ENCODE measurements at regions not wholly inside any gene's neighbourhood (a gene's known extent, or its start where the extent isn't known, plus 50 kb on each side); places are given as distances from the start of the nearest gene placed in this dataset.

DNA sequence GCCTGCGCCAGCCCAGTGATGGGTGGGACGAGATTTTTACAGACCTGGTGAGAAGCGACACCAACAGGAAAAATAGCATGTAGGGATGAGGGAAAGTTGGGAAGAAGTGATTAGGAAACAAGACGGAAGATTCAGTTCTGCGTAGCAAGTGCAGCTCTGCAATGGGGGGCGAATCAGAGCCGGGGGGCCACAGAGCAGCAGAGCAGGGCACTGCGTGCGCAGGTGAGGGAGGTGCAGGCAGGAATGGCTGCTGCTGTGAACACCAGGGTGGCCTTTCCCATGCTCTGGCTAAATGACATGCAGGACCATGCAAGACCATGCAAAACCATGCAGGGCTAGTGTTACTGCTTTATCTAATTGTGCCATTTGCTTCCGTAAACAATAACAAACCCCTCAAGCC is 442.7 kb upstream of the FRG1 start:
- Histone ChIP-seq H3K9me3 (ENCODE audit: control insufficient read depth, insufficient read depth, low read depth, low read length) (no peaks in the 10 kb centered on the region), H3K4me3 (ENCODE audit: low read depth in 2 of 2, low read length in 2 of 2) (no peak overlapping the region), H3K27ac (ENCODE audit: low read length) (no peak overlapping the region), H3K36me3 (ENCODE audit: control insufficient read depth, insufficient read depth, low read length) (no peaks in the 10 kb centered on the region), H3K4me1 (ENCODE audit: control insufficient read depth, insufficient read depth, low read length) (no peaks in the 10 kb centered on the region), H3K27me3 (ENCODE audit: control insufficient read depth, insufficient read depth, low read length) (no peaks in the 10 kb centered on the region; the same call in 1 of the 2 replicates)
- ATAC-seq (no peak), DNase-seq (ENCODE audit: low read depth, low spot score) (no peak)
- intact Hi-C loops (cut with micrococcal nuclease; ENCODE audit: unreplicated experiment) (no loop called here), in situ Hi-C loops (cut with HindIII; ENCODE audit: low pct_unique_long_range_greater_than_20kb, low sequenced_read_pairs) (no loop called here)
- BruUV-seq (replicated peaks) = no TSS peak
- POLR2A ChIA-PET = no interaction called here
- TF ChIP-seq SIN3A (IDR thresholded peaks at IDR 0.05; ENCODE audit: borderline replicate concordance, insufficient read depth, low read depth, low read length) (no peak), TCF7L2 (IDR thresholded peaks at IDR 0.05; ENCODE audit: low read depth, low read length) (no peak), POLR2AphosphoS5 (IDR thresholded peaks at IDR 0.05; ENCODE audit: low read depth, low read length) (no peak)
- TF ChIP-seq, protein P1, sequence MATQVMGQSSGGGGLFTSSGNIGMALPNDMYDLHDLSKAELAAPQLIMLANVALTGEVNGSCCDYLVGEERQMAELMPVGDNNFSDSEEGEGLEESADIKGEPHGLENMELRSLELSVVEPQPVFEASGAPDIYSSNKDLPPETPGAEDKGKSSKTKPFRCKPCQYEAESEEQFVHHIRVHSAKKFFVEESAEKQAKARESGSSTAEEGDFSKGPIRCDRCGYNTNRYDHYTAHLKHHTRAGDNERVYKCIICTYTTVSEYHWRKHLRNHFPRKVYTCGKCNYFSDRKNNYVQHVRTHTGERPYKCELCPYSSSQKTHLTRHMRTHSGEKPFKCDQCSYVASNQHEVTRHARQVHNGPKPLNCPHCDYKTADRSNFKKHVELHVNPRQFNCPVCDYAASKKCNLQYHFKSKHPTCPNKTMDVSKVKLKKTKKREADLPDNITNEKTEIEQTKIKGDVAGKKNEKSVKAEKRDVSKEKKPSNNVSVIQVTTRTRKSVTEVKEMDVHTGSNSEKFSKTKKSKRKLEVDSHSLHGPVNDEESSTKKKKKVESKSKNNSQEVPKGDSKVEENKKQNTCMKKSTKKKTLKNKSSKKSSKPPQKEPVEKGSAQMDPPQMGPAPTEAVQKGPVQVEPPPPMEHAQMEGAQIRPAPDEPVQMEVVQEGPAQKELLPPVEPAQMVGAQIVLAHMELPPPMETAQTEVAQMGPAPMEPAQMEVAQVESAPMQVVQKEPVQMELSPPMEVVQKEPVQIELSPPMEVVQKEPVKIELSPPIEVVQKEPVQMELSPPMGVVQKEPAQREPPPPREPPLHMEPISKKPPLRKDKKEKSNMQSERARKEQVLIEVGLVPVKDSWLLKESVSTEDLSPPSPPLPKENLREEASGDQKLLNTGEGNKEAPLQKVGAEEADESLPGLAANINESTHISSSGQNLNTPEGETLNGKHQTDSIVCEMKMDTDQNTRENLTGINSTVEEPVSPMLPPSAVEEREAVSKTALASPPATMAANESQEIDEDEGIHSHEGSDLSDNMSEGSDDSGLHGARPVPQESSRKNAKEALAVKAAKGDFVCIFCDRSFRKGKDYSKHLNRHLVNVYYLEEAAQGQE (IDR thresholded peaks at IDR 0.05; ENCODE audit: insufficient read depth in 1 of 2, low read depth in 2 of 2, low read length in 1 of 2) = no peak
- TF ChIP-seq, protein P2, sequence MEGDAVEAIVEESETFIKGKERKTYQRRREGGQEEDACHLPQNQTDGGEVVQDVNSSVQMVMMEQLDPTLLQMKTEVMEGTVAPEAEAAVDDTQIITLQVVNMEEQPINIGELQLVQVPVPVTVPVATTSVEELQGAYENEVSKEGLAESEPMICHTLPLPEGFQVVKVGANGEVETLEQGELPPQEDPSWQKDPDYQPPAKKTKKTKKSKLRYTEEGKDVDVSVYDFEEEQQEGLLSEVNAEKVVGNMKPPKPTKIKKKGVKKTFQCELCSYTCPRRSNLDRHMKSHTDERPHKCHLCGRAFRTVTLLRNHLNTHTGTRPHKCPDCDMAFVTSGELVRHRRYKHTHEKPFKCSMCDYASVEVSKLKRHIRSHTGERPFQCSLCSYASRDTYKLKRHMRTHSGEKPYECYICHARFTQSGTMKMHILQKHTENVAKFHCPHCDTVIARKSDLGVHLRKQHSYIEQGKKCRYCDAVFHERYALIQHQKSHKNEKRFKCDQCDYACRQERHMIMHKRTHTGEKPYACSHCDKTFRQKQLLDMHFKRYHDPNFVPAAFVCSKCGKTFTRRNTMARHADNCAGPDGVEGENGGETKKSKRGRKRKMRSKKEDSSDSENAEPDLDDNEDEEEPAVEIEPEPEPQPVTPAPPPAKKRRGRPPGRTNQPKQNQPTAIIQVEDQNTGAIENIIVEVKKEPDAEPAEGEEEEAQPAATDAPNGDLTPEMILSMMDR (IDR thresholded peaks at IDR 0.05) = no peak
- CTCF ChIA-PET = no interaction called here

DNA sequence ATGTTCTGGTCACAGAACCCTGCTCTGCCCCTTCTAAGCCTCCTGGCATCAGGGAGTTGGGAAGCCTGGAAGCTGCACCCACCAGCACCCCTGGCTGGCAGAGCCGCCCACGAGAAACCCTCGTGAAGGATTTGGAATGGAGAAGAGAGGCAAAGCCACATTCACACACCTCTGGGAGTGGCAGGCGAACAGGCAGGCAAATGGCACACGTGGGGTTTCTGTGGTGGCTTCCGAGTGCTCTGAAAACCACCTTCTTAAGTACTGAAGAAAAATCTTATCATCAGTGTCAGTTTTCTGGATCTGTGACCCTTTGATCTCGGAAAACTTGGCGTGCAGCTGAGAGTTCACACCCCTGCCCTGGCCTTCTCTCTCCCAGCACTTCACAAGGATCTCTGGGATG is 442.2 kb upstream of the FRG1 start:
- POLR2A ChIA-PET = no interaction called here
- no TSS peak for BruUV-seq (replicated peaks)
- Histone ChIP-seq H3K27me3 (ENCODE audit: control insufficient read depth, insufficient read depth, low read length) (no peaks in the 10 kb centered on the region; the same call in 1 of the 2 replicates), H3K36me3 (ENCODE audit: control insufficient read depth, insufficient read depth, low read length) (no peaks in the 10 kb centered on the region), H3K4me3 (ENCODE audit: low read depth in 2 of 2, low read length in 2 of 2) (no peak overlapping the region), H3K27ac (ENCODE audit: low read length) (no peak overlapping the region), H3K4me1 (ENCODE audit: control insufficient read depth, insufficient read depth, low read length) (no peaks in the 10 kb centered on the region), H3K9me3 (ENCODE audit: control insufficient read depth, insufficient read depth, low read depth, low read length) (no peaks in the 10 kb centered on the region)
- CTCF ChIA-PET = no interaction called here
- DNase-seq (ENCODE audit: low read depth, low spot score) = no peak
- in situ Hi-C loops (cut with HindIII; ENCODE audit: low pct_unique_long_range_greater_than_20kb, low sequenced_read_pairs) (no loop called here), intact Hi-C loops (cut with micrococcal nuclease; ENCODE audit: unreplicated experiment) (no loop called here)
- no peak for ATAC-seq
- TF ChIP-seq, protein P1 (IDR thresholded peaks at IDR 0.05; ENCODE audit: insufficient read depth in 1 of 2, low read depth in 2 of 2, low read length in 1 of 2) = no peak
- TF ChIP-seq POLR2AphosphoS5 (IDR thresholded peaks at IDR 0.05; ENCODE audit: low read depth, low read length) = no peak
